B cell (primary cell): ENCODE measurements at regions not wholly inside any gene's neighbourhood (a gene's known extent, or its start where the extent isn't known, plus 50 kb on each side); places are given as distances from the start of the nearest gene placed in this dataset.

ENCODE experiments used
- ATAC-seq: fragments of 200-7000 bp; cut with Tn5 transposase; one replicate; pipeline ENCODE4 v1.10.0; 2021; ENCODE audit warnings: low read depth, mild to moderate bottlenecking, moderate number of reproducible peaks, moderate library complexity
- CTCF ChIA-PET: fragments of 350-600 bp; sonication (Branson Sonifier 250); formaldehyde crosslinking; loops from one replicate; lab custom pipeline; 2021; ENCODE audit warnings: antibody characterized with exemption, inconsistent platforms; lab: Charles Lee
- POLR2A ChIA-PET: fragments of 350-600 bp; sonication (Branson Sonifier 250); formaldehyde crosslinking; loops from one replicate; lab custom pipeline; 2021; ENCODE audit warnings: antibody characterized with exemption; lab: Charles Lee
- DNase-seq: peaks from one replicate; pipeline ENCODE4 v3.0.0; 2013
- H2AFZ ChIP-seq: 2 replicates; pipeline ENCODE4 v1.6.1; 2012; ENCODE audit warnings: mild to moderate bottlenecking, low read depth, low read length; ENCODE audit not compliant: insufficient read depth, poor library complexity, severe bottlenecking
- H3K27ac ChIP-seq, 2 donors: 1 replicate in 1 of 2; 2 replicates in 1 of 2; pipeline ENCODE4 v1.5.1; 2012 to 2013; ENCODE audit warnings: low read length in 2 of 2, mild to moderate bottlenecking in 2 of 2, moderate library complexity in 1 of 2
- H3K27me3 ChIP-seq, 4 experiments: fragments of 200-600 bp in 1 of 4; sonication (generic) in 1 of 4; replicated peaks in 1 of 4; 1 replicate in 2 of 4; 2 replicates in 2 of 4; pipeline versions ENCODE4 v1.6.1 to v1.7.0; 2013 to 2016; ENCODE audit warnings: low read length in 3 of 4, mild to moderate bottlenecking in 2 of 4, mixed read lengths in 1 of 4, moderate library complexity in 1 of 4; ENCODE audit not compliant: insufficient read depth in 4 of 4, control insufficient read depth in 3 of 4; ENCODE audit errors: control extremely low read depth in 1 of 4
- H3K36me3 ChIP-seq, 2 experiments: replicated peaks in 1 of 2; 1 replicate in 1 of 2; 2 replicates in 1 of 2; pipeline versions ENCODE4 v1.6.1 to v1.7.1; 2013; ENCODE audit warnings: low read length in 1 of 2; ENCODE audit not compliant: insufficient read depth in 2 of 2, control insufficient read depth in 1 of 2; ENCODE audit errors: control extremely low read depth in 1 of 2, extremely low read depth in 1 of 2
- H3K4me1 ChIP-seq, 2 donors: fragments of 200-600 bp in 1 of 2; sonication (generic) in 1 of 2; 1 replicate in 1 of 2; 2 replicates in 1 of 2; pipeline versions ENCODE4 v1.5.1 to v1.6.1; 2013 to 2017; ENCODE audit warnings: low read length in 2 of 2; ENCODE audit not compliant: control insufficient read depth in 2 of 2, insufficient read depth in 2 of 2
- H3K4me2 ChIP-seq: replicated peaks from 2 replicates; pipeline ENCODE3; 2012; ENCODE audit warnings: mild to moderate bottlenecking, low read depth, low read length; ENCODE audit not compliant: poor library complexity, severe bottlenecking
- H3K4me3 ChIP-seq, 5 experiments: fragments of 200-600 bp in 1 of 5; sonication (generic) in 1 of 5; 1 replicate in 3 of 5; 2 replicates in 2 of 5; pipeline versions ENCODE4 v1.5.1 to v1.7.0; 2011 to 2016; ENCODE audit warnings: low read length in 4 of 5, mild to moderate bottlenecking in 4 of 5, low read depth in 2 of 5, control low read depth in 1 of 5, moderate library complexity in 1 of 5; ENCODE audit not compliant: insufficient read depth in 1 of 5; ENCODE audit errors: control extremely low read depth in 1 of 5, extremely low read depth in 1 of 5
- H3K79me2 ChIP-seq: fragments of 200-600 bp; sonication (generic); one replicate; pipeline ENCODE4 v1.6.0; 2016; ENCODE audit warnings: low read length; ENCODE audit not compliant: control insufficient read depth, insufficient read depth
- H3K9ac ChIP-seq: fragments of 200-600 bp; sonication (generic); 2 replicates; pipeline ENCODE4 v1.6.1; 2017; ENCODE audit warnings: mild to moderate bottlenecking, low read length, moderate library complexity
- H3K9me3 ChIP-seq, 3 donors: one replicate each; pipeline versions ENCODE4 v1.6.1 to v1.7.1; 2013; ENCODE audit warnings: low read length in 2 of 3; ENCODE audit not compliant: control insufficient read depth in 2 of 3, insufficient read depth in 1 of 3; ENCODE audit errors: control extremely low read depth in 1 of 3
- H4K20me1 ChIP-seq: 2 replicates; pipeline ENCODE4 v1.6.0; 2012; ENCODE audit warnings: mild to moderate bottlenecking, low read length; ENCODE audit not compliant: insufficient read depth, control insufficient read depth, poor library complexity, severe bottlenecking
- H3K27ac Mint-ChIP-seq: one replicate; pipeline ENCODE4 v1.8.0; 2021; ENCODE audit warnings: mixed read lengths
- H3K27me3 Mint-ChIP-seq: one replicate; pipeline ENCODE4 v1.8.0; 2021; ENCODE audit warnings: mixed read lengths
- H3K4me1 Mint-ChIP-seq: one replicate; pipeline ENCODE4 v1.8.0; 2021; ENCODE audit warnings: mixed read lengths
- H3K4me3 Mint-ChIP-seq: one replicate; pipeline ENCODE4 v1.8.0; 2021; ENCODE audit warnings: mixed read lengths
- H3K9me3 Mint-ChIP-seq: one replicate; pipeline ENCODE4 v1.8.0; 2022; ENCODE audit warnings: mixed read lengths; ENCODE audit not compliant: insufficient read depth
- CTCF ChIP-seq: fragments of 200-600 bp; IDR thresholded peaks from one replicate; pipeline ENCODE4 v1.8.0; 2022; ENCODE audit warnings: antibody characterized with exemption, mild to moderate bottlenecking
- EZH2 ChIP-seq: IDR thresholded peaks from 2 replicates; pipeline ENCODE4 v1.6.1; 2012; ENCODE audit warnings: borderline replicate concordance, low read depth, mild to moderate bottlenecking, moderate library complexity, low read length; ENCODE audit not compliant: insufficient read depth, poor library complexity, severe bottlenecking
- WGBS: methylation state at CpG from one replicate; pipeline ENCODE4 v1.1.5; 2013; ENCODE audit warnings: missing lambda C conversion rate; ENCODE audit not compliant: insufficient coverage; 5-methylcytosine and 5-hydroxymethylcytosine counted together
- intact Hi-C: fragments of 100-400 bp; cut with micrococcal nuclease; formaldehyde crosslinking; loops from one replicate; pipeline ENCODE4 v1.10.0; 2022

- Mint-ChIP-seq H3K4me3 (no peak overlapping the region), H3K4me1 (no peaks in the 10 kb centered on the region), H3K9me3 (no peaks in the 10 kb centered on the region), H3K27me3 (no peaks in the 10 kb centered on the region), H3K27ac (no peak overlapping the region)
- Histone ChIP-seq H4K20me1 (no peaks in the 10 kb centered on the region), H2AFZ (no peak overlapping the region), H3K27ac (no peak overlapping the region), H3K79me2 (no peaks in the 10 kb centered on the region), H3K36me3 (no peaks in the 10 kb centered on the region), H3K9me3 (no peaks in the 10 kb centered on the region), H3K4me3 (no peak overlapping the region), H3K27me3 (no peaks in the 10 kb centered on the region), H3K4me1 (no peaks in the 10 kb centered on the region), H3K4me2 (no peak overlapping the region), H3K9ac (no peak overlapping the region)
- ATAC-seq = no peak
- no peak for TF ChIP-seq CTCF
- TF ChIP-seq EZH2 = no peak
- intact Hi-C loops = no loop called here
- ChIA-PET CTCF (no interaction called here), POLR2A (no interaction called here)
- no peak for DNase-seq
- no CpG with 5 or more reads among the region's 1 CpG for WGBS
Measured at GRCh38 chr5:110027527-110028322, 338.0 kb downstream of the MAN2A1 start.

DNA sequence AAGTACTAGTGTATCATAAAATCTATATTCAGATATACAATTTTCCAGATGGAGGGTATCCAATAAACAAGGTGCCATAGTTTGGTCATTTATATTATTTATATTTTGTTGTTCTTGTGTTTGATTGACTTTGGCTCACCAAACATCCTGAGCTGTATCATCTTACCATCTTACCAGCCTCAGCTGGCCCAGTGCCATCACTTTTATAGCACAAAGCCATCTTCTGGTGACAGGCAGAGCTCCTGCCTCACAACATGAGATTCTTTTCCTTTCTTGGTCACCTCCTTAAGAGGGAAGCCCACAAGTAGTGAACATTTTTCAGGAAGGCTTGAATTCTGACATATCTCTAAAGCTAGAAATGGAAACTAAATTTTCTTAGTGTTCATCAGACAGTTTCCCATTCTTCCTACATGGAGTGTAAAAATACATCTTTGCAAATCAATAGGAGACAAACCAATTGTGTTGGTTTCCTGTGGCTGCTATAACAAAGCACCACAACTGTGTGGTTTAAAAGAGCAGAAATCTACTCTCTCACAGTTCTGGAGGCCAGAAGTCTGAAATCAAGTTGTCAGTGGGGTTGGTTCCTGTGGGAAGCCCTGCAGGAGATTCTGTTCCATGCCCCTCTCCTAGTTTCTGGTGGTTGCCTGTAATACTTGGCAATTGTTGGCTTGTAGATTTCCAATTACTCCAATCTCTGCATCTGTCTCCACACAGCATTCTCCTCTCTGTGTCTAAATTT, 341.8 kb downstream of the MAN2A1 start:
- no peak overlapping the region for H3K27ac ChIP-seq
- H3K4me3 ChIP-seq = no peak overlapping the region
- Mint-ChIP-seq H3K27ac (no peak overlapping the region), H3K4me3 (no peak overlapping the region), H3K9me3 (no peaks in the 10 kb centered on the region), H3K27me3 (no peaks in the 10 kb centered on the region), H3K4me1 (no peaks in the 10 kb centered on the region)
- no peak overlapping the region for H2AFZ ChIP-seq
- ChIA-PET CTCF (no interaction called here), POLR2A (no interaction called here)
- no peaks in the 10 kb centered on the region for H3K36me3 ChIP-seq
- DNase-seq = no peak
- H3K9me3 ChIP-seq = no peaks in the 10 kb centered on the region
- H3K4me1 ChIP-seq = no peaks in the 10 kb centered on the region
- no peak overlapping the region for H3K4me2 ChIP-seq
- no peaks in the 10 kb centered on the region for H3K27me3 ChIP-seq
- intact Hi-C loops = no loop called here
- H3K79me2 ChIP-seq = no peaks in the 10 kb centered on the region
- ATAC-seq = no peak
- no peaks in the 10 kb centered on the region for H4K20me1 ChIP-seq
- H3K9ac ChIP-seq = no peak overlapping the region
- TF ChIP-seq CTCF = no peak
